Fibroblast of lung (primary cell): ENCODE measurements at regions not wholly inside any gene's neighbourhood (a gene's known extent, or its start where the extent isn't known, plus 50 kb on each side); places are given as distances from the start of the nearest gene placed in this dataset.

Source experiments
- DNase-seq, 2 donors: peaks; one replicate each; pipeline versions ENCODE4 v3.0.0 to v3.0.0-alpha.2; 2010; ENCODE audit warnings: low read depth in 2 of 2
- H2AFZ ChIP-seq: 2 replicates; pipeline ENCODE4 v1.5.1; 2012; ENCODE audit warnings: low read length, control low read depth, inconsistent platforms
- H3K27ac ChIP-seq: 2 replicates; pipeline ENCODE4 v1.5.1; 2011; ENCODE audit warnings: low read length, control low read depth; ENCODE audit not compliant: insufficient read depth
- H3K27me3 ChIP-seq: 2 replicates; pipeline ENCODE4 v1.5.1; 2011; ENCODE audit warnings: mild to moderate bottlenecking, low read length; ENCODE audit not compliant: control insufficient read depth, insufficient read depth
- H3K36me3 ChIP-seq: 2 replicates; pipeline ENCODE4 v1.5.1; 2011; ENCODE audit warnings: low read length; ENCODE audit not compliant: control insufficient read depth, insufficient read depth
- H3K4me1 ChIP-seq: 2 replicates; pipeline ENCODE4 v1.5.1; 2011; ENCODE audit warnings: low read length; ENCODE audit not compliant: control insufficient read depth, insufficient read depth; ENCODE audit errors: extremely low read depth
- H3K4me2 ChIP-seq: 2 replicates; pipeline ENCODE4 v1.5.1; 2011; ENCODE audit warnings: low read length, control low read depth; ENCODE audit not compliant: insufficient read depth; ENCODE audit errors: extremely low read depth
- H3K4me3 ChIP-seq, 4 experiments: fragments of 200-600 bp in 1 of 4; sonication (generic) in 1 of 4; replicated peaks in 1 of 4; 2 replicates each; pipeline ENCODE4 v1.5.1; 2011 to 2016; ENCODE audit warnings: low read length in 4 of 4, low read depth in 3 of 4, mild to moderate bottlenecking in 3 of 4, control low read depth in 2 of 4, inconsistent platforms in 1 of 4, mixed read lengths in 1 of 4; ENCODE audit not compliant: insufficient read depth in 1 of 4; ENCODE audit errors: control extremely low read depth in 1 of 4
- H3K79me2 ChIP-seq: 2 replicates; pipeline ENCODE4 v1.5.1; 2012; ENCODE audit warnings: mild to moderate bottlenecking, low read length, inconsistent platforms; ENCODE audit not compliant: control insufficient read depth, insufficient read depth
- H3K9ac ChIP-seq: 2 replicates; pipeline ENCODE4 v1.5.1; 2011; ENCODE audit warnings: mild to moderate bottlenecking, low read length, control low read depth; ENCODE audit not compliant: insufficient read depth
- H3K9me3 ChIP-seq: 2 replicates; pipeline ENCODE4 v1.5.1; 2012; ENCODE audit warnings: low read depth, low read length; ENCODE audit not compliant: control insufficient read depth, insufficient read depth
- H4K20me1 ChIP-seq: 2 replicates; pipeline ENCODE4 v1.5.1; 2011; ENCODE audit warnings: low read length; ENCODE audit not compliant: control insufficient read depth, insufficient read depth; ENCODE audit errors: extremely low read depth
- CTCF ChIP-seq, 2 donors: IDR thresholded peaks in 1 of 2; conservative IDR thresholded peaks in 1 of 2; 1 replicate in 1 of 2; 2 replicates in 1 of 2; pipeline ENCODE4 v1.5.1; 2011 to 2012; ENCODE audit warnings: low read length in 2 of 2, control low read depth in 1 of 2, inconsistent platforms in 1 of 2, low read depth in 1 of 2, mild to moderate bottlenecking in 1 of 2
- EZH2 ChIP-seq: IDR thresholded peaks from 2 replicates; pipeline ENCODE4 v1.5.1; 2012; ENCODE audit warnings: low read length, control low read depth, mild to moderate bottlenecking; ENCODE audit errors: missing control alignments

GRCh38 chr1:96545935-96546656 lies 175.5 kb upstream of the PTBP2 start:
- Histone ChIP-seq H3K27me3 (no peaks in the 10 kb centered on the region), H4K20me1 (no peaks in the 10 kb centered on the region), H3K27ac (no peak overlapping the region), H3K4me2 (no peak overlapping the region), H3K9ac (no peak overlapping the region), H3K4me1 (no peaks in the 10 kb centered on the region), H3K4me3 (no peak overlapping the region), H2AFZ (no peak overlapping the region), H3K9me3 (no peaks in the 10 kb centered on the region), H3K36me3 (no peaks in the 10 kb centered on the region), H3K79me2 (no peaks in the 10 kb centered on the region)
- no peak for DNase-seq
- TF ChIP-seq CTCF (conservative IDR thresholded peaks at IDR 0.05 in 1 of 2, IDR thresholded peaks at IDR 0.05 in 1 of 2; ENCODE audit: low read depth in 1 of 2, low read length in 2 of 2), result no peak
- no peak for TF ChIP-seq EZH2

- Histone ChIP-seq H2AFZ (no peak overlapping the region), H3K4me1 (no peaks in the 10 kb centered on the region), H3K27ac (no peak overlapping the region), H3K9me3 (no peaks in the 10 kb centered on the region), H3K36me3 (no peaks in the 10 kb centered on the region), H3K79me2 (no peaks in the 10 kb centered on the region), H3K27me3 (no peaks in the 10 kb centered on the region), H4K20me1 (no peaks in the 10 kb centered on the region), H3K4me3 (no peak overlapping the region), H3K9ac (no peak overlapping the region), H3K4me2 (no peak overlapping the region)
- no peak for DNase-seq
- no peak for TF ChIP-seq CTCF (conservative IDR thresholded peaks at IDR 0.05 in 1 of 2, IDR thresholded peaks at IDR 0.05 in 1 of 2; ENCODE audit: low read depth in 1 of 2, low read length in 2 of 2)
- no peak for TF ChIP-seq EZH2
Measured at GRCh38 chr1:96550061-96550460, 171.5 kb upstream of the PTBP2 start.

GRCh38 chr1:96552451-96552850 lies 169.1 kb upstream of the PTBP2 start:
- no peak overlapping the region for H3K4me2 ChIP-seq
- TF ChIP-seq EZH2 (no peak), CTCF (conservative IDR thresholded peaks at IDR 0.05 in 1 of 2, IDR thresholded peaks at IDR 0.05 in 1 of 2; ENCODE audit: low read depth in 1 of 2, low read length in 2 of 2) (no peak)
- H3K9ac ChIP-seq, result no peak overlapping the region
- H3K27ac ChIP-seq, result no peak overlapping the region
- H3K4me3 ChIP-seq, result no peak overlapping the region
- no peak overlapping the region for H2AFZ ChIP-seq
- no peaks in the 10 kb centered on the region for H4K20me1 ChIP-seq
- no peaks in the 10 kb centered on the region for H3K9me3 ChIP-seq
- no peak for DNase-seq
- H3K36me3 ChIP-seq, result no peaks in the 10 kb centered on the region
- no peaks in the 10 kb centered on the region for H3K27me3 ChIP-seq
- H3K79me2 ChIP-seq, result no peaks in the 10 kb centered on the region
- no peaks in the 10 kb centered on the region for H3K4me1 ChIP-seq
